Spleen (tissue), 7 donors: ENCODE measurements at regions not wholly inside any gene's neighbourhood (a gene's known extent, or its start where the extent isn't known, plus 50 kb on each side); places are given as distances from the start of the nearest gene placed in this dataset.

Experiments
- CTCF ChIP-seq, 11 experiments: fragments of 200-600 bp in 7 of 11; fragments of 450-650 bp in 4 of 11; sonication (generic) in 4 of 11; IDR thresholded peaks in 8 of 11; conservative IDR thresholded peaks in 3 of 11; 1 replicate in 7 of 11; 2 replicates in 4 of 11; pipeline versions ENCODE4 v1.4.0 to v1.8.0; 2016 to 2021; ENCODE audit warnings: antibody characterized with exemption in 11 of 11, inconsistent platforms in 4 of 11, mild to moderate bottlenecking in 1 of 11
- POLR2A ChIP-seq, 3 donors: fragments of 450-650 bp; IDR thresholded peaks; one replicate each; pipeline ENCODE4 v1.5.1; 2017; ENCODE audit warnings: antibody characterized with exemption in 3 of 3, mild to moderate bottlenecking in 1 of 3
- donor health status: DM: no; HTN: no; CAD: no; lungs with moderate emphysema.
- donor health status: DM: no; HTN: no; CAD: no.
- donor health status: DM: no; HTN: no; CAD: no.

- no peak for TF ChIP-seq POLR2A (IDR thresholded peaks at IDR 0.05)
- TF ChIP-seq CTCF (IDR thresholded peaks at IDR 0.05 in 8 of 11, conservative IDR thresholded peaks at IDR 0.05 in 3 of 11), result no peak
Measured at GRCh38 chr5:131019111-131019510, 145.9 kb downstream of the HINT1 start.
